ENCODE measurements at regions not wholly inside any gene's neighbourhood (a gene's known extent, or its start where the extent isn't known, plus 50 kb on each side); places are given as distances from the start of the nearest gene placed in this dataset.

- no peak overlapping the region for H3K4me3 ChIP-seq (ENCODE audit: low read depth, low read length)
- peak; percentile 8 for DNase-seq (ENCODE audit: low read depth)
- no peak for TF ChIP-seq POLR2A (IDR thresholded peaks at IDR 0.05; ENCODE audit: extremely low read depth, insufficient read length)
- TF ChIP-seq CTCF (IDR thresholded peaks at IDR 0.05; ENCODE audit: low read depth, low read length) = no peak
- TF ChIP-seq MAX (IDR thresholded peaks at IDR 0.05; ENCODE audit: low read depth, low read length) = no peak
- TF ChIP-seq MYC (IDR thresholded peaks at IDR 0.05; ENCODE audit: low read depth, low read length) = no peak
Measured at GRCh38 chr11:13105237-13105844, 96.2 kb downstream of the RASSF10 start.

- H3K4me3 ChIP-seq (ENCODE audit: low read depth, low read length) = no peak overlapping the region
Measured at GRCh38 chr11:13107544-13108044, 98.5 kb downstream of the RASSF10 start.

GRCh38 chr11:13108416-13108815 is 99.3 kb downstream of the RASSF10 start:
- TF ChIP-seq POLR2A (IDR thresholded peaks at IDR 0.05; ENCODE audit: extremely low read depth, insufficient read length) (no peak), MAX (IDR thresholded peaks at IDR 0.05; ENCODE audit: low read depth, low read length) (no peak), CTCF (IDR thresholded peaks at IDR 0.05; ENCODE audit: low read depth, low read length) (no peak), MYC (IDR thresholded peaks at IDR 0.05; ENCODE audit: low read depth, low read length) (no peak)
- no peak overlapping the region for H3K4me3 ChIP-seq (ENCODE audit: low read depth, low read length)
- DNase-seq (ENCODE audit: low read depth) = no peak

More at GRCh38 chr11:13107544-13108044, 98.5 kb downstream of the RASSF10 start:
- TF ChIP-seq MYC (IDR thresholded peaks at IDR 0.05; ENCODE audit: low read depth, low read length) = no peak
- no peak for TF ChIP-seq POLR2A (IDR thresholded peaks at IDR 0.05; ENCODE audit: extremely low read depth, insufficient read length)
- no peak for TF ChIP-seq MAX (IDR thresholded peaks at IDR 0.05; ENCODE audit: low read depth, low read length)
- no peak for TF ChIP-seq CTCF (IDR thresholded peaks at IDR 0.05; ENCODE audit: low read depth, low read length)
- DNase-seq (ENCODE audit: low read depth) = no peak

- no peak for DNase-seq (ENCODE audit: low read depth)
- no peak overlapping the region for H3K4me3 ChIP-seq (ENCODE audit: low read depth, low read length)
- TF ChIP-seq MYC (IDR thresholded peaks at IDR 0.05; ENCODE audit: low read depth, low read length) = no peak
- TF ChIP-seq POLR2A (IDR thresholded peaks at IDR 0.05; ENCODE audit: extremely low read depth, insufficient read length) = no peak
- TF ChIP-seq CTCF (IDR thresholded peaks at IDR 0.05; ENCODE audit: low read depth, low read length) = no peak
- TF ChIP-seq MAX (IDR thresholded peaks at IDR 0.05; ENCODE audit: low read depth, low read length) = no peak
Measured at GRCh38 chr11:13109616-13110015, 100.5 kb downstream of the RASSF10 start.

- H3K4me3 ChIP-seq (ENCODE audit: low read depth, low read length) = no peak overlapping the region
- TF ChIP-seq POLR2A (IDR thresholded peaks at IDR 0.05; ENCODE audit: extremely low read depth, insufficient read length) = no peak
- no peak for DNase-seq (ENCODE audit: low read depth)
Measured at GRCh38 chr11:13110145-13110544, 101.0 kb downstream of the RASSF10 start.

GRCh38 chr11:13110929-13111812 is 102.1 kb downstream of the RASSF10 start:
- DNase-seq (ENCODE audit: low read depth) = no peak

More at GRCh38 chr11:13110929-13111812, 102.1 kb downstream of the RASSF10 start:
- TF ChIP-seq MYC (IDR thresholded peaks at IDR 0.05; ENCODE audit: low read depth, low read length) (no peak), POLR2A (IDR thresholded peaks at IDR 0.05; ENCODE audit: extremely low read depth, insufficient read length) (no peak)
- H3K4me3 ChIP-seq (ENCODE audit: low read depth, low read length) = no peak overlapping the region
